CD14-positive monocyte (primary cell): ENCODE measurements at regions not wholly inside any gene's neighbourhood (a gene's known extent, or its start where the extent isn't known, plus 50 kb on each side); places are given as distances from the start of the nearest gene placed in this dataset.

Source experiments
- DNase-seq, 3 donors: peaks; one replicate each; pipeline ENCODE4 v3.0.0-alpha.2; 2011 to 2022
- H2AFZ ChIP-seq: 2 replicates; pipeline ENCODE4 v1.6.0; 2012; ENCODE audit warnings: mild to moderate bottlenecking, low read depth, low read length, inconsistent platforms; ENCODE audit not compliant: insufficient read depth, poor library complexity, severe bottlenecking
- H3K27ac ChIP-seq, 2 donors: 1 replicate in 1 of 2; 2 replicates in 1 of 2; pipeline ENCODE4 v1.5.1; 2012 to 2013; ENCODE audit warnings: low read length in 2 of 2, control low read depth in 1 of 2, inconsistent platforms in 1 of 2, low read depth in 1 of 2, mild to moderate bottlenecking in 1 of 2
- H3K27me3 ChIP-seq, 2 donors: one replicate each; pipeline versions ENCODE4 v1.6.0 to v1.6.1; 2011 to 2013; ENCODE audit warnings: low read length in 2 of 2; ENCODE audit not compliant: control insufficient read depth in 2 of 2, insufficient read depth in 2 of 2
- H3K36me3 ChIP-seq, 2 donors: replicated peaks in 1 of 2; 1 replicate in 1 of 2; 2 replicates in 1 of 2; pipeline versions ENCODE4 v1.5.1 to v1.6.1; 2012 to 2013; ENCODE audit warnings: low read length in 2 of 2, control low read depth in 1 of 2, inconsistent platforms in 1 of 2, mild to moderate bottlenecking in 1 of 2; ENCODE audit not compliant: insufficient read depth in 2 of 2, control insufficient read depth in 1 of 2
- H3K4me1 ChIP-seq, 2 donors: 1 replicate in 1 of 2; 2 replicates in 1 of 2; pipeline versions ENCODE4 v1.5.1 to v1.6.1; 2012 to 2013; ENCODE audit warnings: low read length in 2 of 2, control low read depth in 1 of 2, inconsistent platforms in 1 of 2, mild to moderate bottlenecking in 1 of 2, moderate library complexity in 1 of 2; ENCODE audit not compliant: insufficient read depth in 2 of 2, control insufficient read depth in 1 of 2
- H3K4me2 ChIP-seq: replicated peaks from 2 replicates; pipeline ENCODE3; 2012; ENCODE audit warnings: low read length, moderate library complexity, mild to moderate bottlenecking; ENCODE audit not compliant: poor library complexity, severe bottlenecking; ENCODE audit errors: extremely low read depth
- H3K4me3 ChIP-seq, 3 experiments: fragments of 200-600 bp in 1 of 3; sonication (generic) in 1 of 3; replicated peaks in 1 of 3; 1 replicate in 2 of 3; 2 replicates in 1 of 3; pipeline ENCODE4 v1.5.1; 2011 to 2013; ENCODE audit warnings: low read length in 3 of 3, mild to moderate bottlenecking in 3 of 3, control low read depth in 2 of 3, low read depth in 2 of 3, inconsistent platforms in 1 of 3, moderate library complexity in 1 of 3
- H3K79me2 ChIP-seq: 2 replicates; pipeline ENCODE4 v1.6.0; 2012; ENCODE audit warnings: mild to moderate bottlenecking, control low read depth, inconsistent platforms, low read length, moderate library complexity; ENCODE audit not compliant: insufficient read depth
- H3K9ac ChIP-seq: 2 replicates; pipeline ENCODE4 v1.6.0; 2017; ENCODE audit warnings: low read length, mild to moderate bottlenecking; ENCODE audit not compliant: insufficient read depth, poor library complexity, severe bottlenecking
- H3K9me3 ChIP-seq, 2 donors: replicated peaks in 1 of 2; 1 replicate in 1 of 2; 2 replicates in 1 of 2; pipeline versions ENCODE4 v1.5.1 to v1.6.1; 2012 to 2013; ENCODE audit warnings: low read length in 2 of 2, control low read depth in 1 of 2; ENCODE audit not compliant: control insufficient read depth in 1 of 2, insufficient read depth in 1 of 2
- H4K20me1 ChIP-seq: 2 replicates; pipeline ENCODE4 v1.6.0; 2012; ENCODE audit warnings: mild to moderate bottlenecking, low read length, control low read depth, moderate library complexity; ENCODE audit not compliant: insufficient read depth
- H3K27ac Mint-ChIP-seq, 7 donors: one replicate each; pipeline ENCODE4 v1.8.0; 2020; ENCODE audit warnings: mild to moderate bottlenecking in 7 of 7, mixed read lengths in 7 of 7, moderate library complexity in 6 of 7, inconsistent platforms in 2 of 7
- H3K27me3 Mint-ChIP-seq, 3 donors: one replicate each; pipeline ENCODE4 v1.8.0; 2021 to 2022; ENCODE audit warnings: low read depth in 3 of 3, mild to moderate bottlenecking in 3 of 3, mixed read lengths in 3 of 3, moderate library complexity in 3 of 3, inconsistent platforms in 1 of 3
- H3K36me3 Mint-ChIP-seq, 2 donors: one replicate each; pipeline ENCODE4 v1.8.0; 2020; ENCODE audit warnings: mixed read lengths in 2 of 2, inconsistent platforms in 1 of 2, mild to moderate bottlenecking in 1 of 2
- H3K4me1 Mint-ChIP-seq: one replicate; pipeline ENCODE4 v1.8.0; 2020; ENCODE audit warnings: mild to moderate bottlenecking, mixed read lengths
- H3K4me3 Mint-ChIP-seq, 2 donors: one replicate each; pipeline ENCODE4 v1.8.0; 2020; ENCODE audit warnings: mild to moderate bottlenecking in 2 of 2, mixed read lengths in 2 of 2, moderate library complexity in 1 of 2
- H3K9me3 Mint-ChIP-seq, 7 donors: one replicate each; pipeline ENCODE4 v1.8.0; 2020 to 2022; ENCODE audit warnings: mixed read lengths in 7 of 7, mild to moderate bottlenecking in 6 of 7, moderate library complexity in 6 of 7, inconsistent platforms in 2 of 7
- WGBS: methylation state at CpG from one replicate; pipeline ENCODE4 v1.1.5; 2013; ENCODE audit warnings: missing lambda C conversion rate; ENCODE audit not compliant: insufficient coverage; 5-methylcytosine and 5-hydroxymethylcytosine counted together
- intact Hi-C, 2 donors: fragments of 100-400 bp; cut with micrococcal nuclease; formaldehyde crosslinking; loops; one replicate each; pipeline versions ENCODE4 v1.15.0 to v1.15.1; 2023
- TF ChIP-seq, protein P1 (sequence below): fragments of 200-600 bp; IDR thresholded peaks from one replicate; pipeline ENCODE4 v1.8.0; 2022; ENCODE audit warnings: antibody characterized with exemption, mild to moderate bottlenecking

- Histone ChIP-seq H4K20me1 (no peaks in the 10 kb centered on the region), H3K9me3 (peaks cover 0 to 3% of the 10 kb centered on the region in 2 donors), H3K79me2 (no peaks in the 10 kb centered on the region), H2AFZ (no peak overlapping the region), H3K27me3 (no peaks in the 10 kb centered on the region), H3K4me2 (no peak overlapping the region), H3K4me1 (no peaks in the 10 kb centered on the region), H3K27ac (no peak overlapping the region), H3K4me3 (no peak overlapping the region), H3K36me3 (no peaks in the 10 kb centered on the region), H3K9ac (no peak overlapping the region)
- intact Hi-C loops = no loop called here
- H3K27ac Mint-ChIP-seq = no peak overlapping the region
- DNase-seq = no peak
- 75% methylated on average over 1 of the region's 3 CpGs for WGBS
- H3K36me3 Mint-ChIP-seq = no peaks in the 10 kb centered on the region
- TF ChIP-seq, protein P1, sequence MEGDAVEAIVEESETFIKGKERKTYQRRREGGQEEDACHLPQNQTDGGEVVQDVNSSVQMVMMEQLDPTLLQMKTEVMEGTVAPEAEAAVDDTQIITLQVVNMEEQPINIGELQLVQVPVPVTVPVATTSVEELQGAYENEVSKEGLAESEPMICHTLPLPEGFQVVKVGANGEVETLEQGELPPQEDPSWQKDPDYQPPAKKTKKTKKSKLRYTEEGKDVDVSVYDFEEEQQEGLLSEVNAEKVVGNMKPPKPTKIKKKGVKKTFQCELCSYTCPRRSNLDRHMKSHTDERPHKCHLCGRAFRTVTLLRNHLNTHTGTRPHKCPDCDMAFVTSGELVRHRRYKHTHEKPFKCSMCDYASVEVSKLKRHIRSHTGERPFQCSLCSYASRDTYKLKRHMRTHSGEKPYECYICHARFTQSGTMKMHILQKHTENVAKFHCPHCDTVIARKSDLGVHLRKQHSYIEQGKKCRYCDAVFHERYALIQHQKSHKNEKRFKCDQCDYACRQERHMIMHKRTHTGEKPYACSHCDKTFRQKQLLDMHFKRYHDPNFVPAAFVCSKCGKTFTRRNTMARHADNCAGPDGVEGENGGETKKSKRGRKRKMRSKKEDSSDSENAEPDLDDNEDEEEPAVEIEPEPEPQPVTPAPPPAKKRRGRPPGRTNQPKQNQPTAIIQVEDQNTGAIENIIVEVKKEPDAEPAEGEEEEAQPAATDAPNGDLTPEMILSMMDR = no peak
- H3K4me1 Mint-ChIP-seq = no peaks in the 10 kb centered on the region
- peaks cover 0 to 4% (median 2%) of the 10 kb centered on the region in 7 donors for H3K9me3 Mint-ChIP-seq
- H3K4me3 Mint-ChIP-seq = no peak overlapping the region
- no peaks in the 10 kb centered on the region for H3K27me3 Mint-ChIP-seq
These were observed 360.9 kb upstream of the NAV3 start for GRCh38 chr12:77469578-77470333.

DNA sequence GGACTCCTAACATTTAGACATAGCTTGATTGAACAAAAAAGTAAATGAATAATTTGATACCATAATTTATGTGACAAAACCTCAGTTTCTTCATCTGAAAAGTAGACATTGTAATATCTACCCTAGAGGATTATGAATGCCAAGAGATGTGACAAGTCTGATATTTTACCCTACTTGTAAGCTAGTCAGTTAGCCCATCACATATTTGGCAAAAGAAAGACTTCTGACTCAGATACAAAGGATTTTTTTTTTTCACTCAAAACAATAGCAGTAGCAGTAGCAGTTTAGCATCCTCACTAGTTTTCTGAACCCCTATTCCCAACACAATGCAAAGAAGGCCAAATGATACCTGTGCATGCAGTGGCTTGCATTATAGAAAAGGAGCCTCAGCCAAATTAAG is 377.3 kb upstream of the E2F7 start:
- DNase-seq = no peak
- peaks cover 0 to under 1% of the 10 kb centered on the region in 2 donors for H3K9me3 ChIP-seq
- H3K4me1 ChIP-seq = no peaks in the 10 kb centered on the region
- H2AFZ ChIP-seq = no peak overlapping the region
- TF ChIP-seq, protein P1 = no peak
- H4K20me1 ChIP-seq = no peaks in the 10 kb centered on the region
- Mint-ChIP-seq H3K4me1 (no peaks in the 10 kb centered on the region), H3K36me3 (no peaks in the 10 kb centered on the region), H3K4me3 (no peak overlapping the region), H3K9me3 (peaks cover 0 to 6% (median 3%) of the 10 kb centered on the region in 7 donors), H3K27ac (no peak overlapping the region), H3K27me3 (no peaks in the 10 kb centered on the region)
- H3K27ac ChIP-seq = no peak overlapping the region
- H3K9ac ChIP-seq = no peak overlapping the region
- intact Hi-C loops = no loop called here
- no peaks in the 10 kb centered on the region for H3K79me2 ChIP-seq
- H3K27me3 ChIP-seq = no peaks in the 10 kb centered on the region
- H3K4me2 ChIP-seq = no peak overlapping the region
- no peak overlapping the region for H3K4me3 ChIP-seq
- no peaks in the 10 kb centered on the region for H3K36me3 ChIP-seq
